BLaER1 treated with 17β-estradiol and CSF1 and Interleukin-3, amounts not matched to agents 10 nM and 100 nM (cell line): ENCODE measurements at regions not wholly inside any gene's neighbourhood (a gene's known extent, or its start where the extent isn't known, plus 50 kb on each side); places are given as distances from the start of the nearest gene placed in this dataset.
"Not testable (repeated sequence)": the region's sequence is repeated elsewhere in the genome, so short reads cannot be mapped to it uniquely, and the experiment has no call there.

Source experiments
- H3K27ac ChIP-seq, 11 experiments: shearing (Covaris generic); formaldehyde crosslinking; 2 replicates each; pipeline ENCODE4 v1.8.1; 2022
- H3K27me3 ChIP-seq, 11 experiments: shearing (Covaris generic); formaldehyde crosslinking; 2 replicates each; pipeline ENCODE4 v1.8.1; 2022
- H3K36me3 ChIP-seq, 11 experiments: shearing (Covaris generic); formaldehyde crosslinking; 2 replicates each; pipeline ENCODE4 v1.8.1; 2022
- H3K4me1 ChIP-seq, 10 experiments: shearing (Covaris generic); formaldehyde crosslinking; 2 replicates each; pipeline ENCODE4 v1.8.1; 2022
- H3K4me2 ChIP-seq, 11 experiments: shearing (Covaris generic); formaldehyde crosslinking; 2 replicates each; pipeline ENCODE4 v1.8.1; 2022
- H3K4me3 ChIP-seq, 10 experiments: shearing (Covaris generic); formaldehyde crosslinking; 2 replicates each; pipeline ENCODE4 v1.8.1; 2022
- H3K9ac ChIP-seq, 11 experiments: shearing (Covaris generic); formaldehyde crosslinking; 2 replicates each; pipeline ENCODE4 v1.8.1; 2022
- H3K9me3 ChIP-seq, 11 experiments: shearing (Covaris generic); formaldehyde crosslinking; replicated peaks in 1 of 11; 2 replicates each; pipeline ENCODE4 v1.8.1; 2022
- H4K20me1 ChIP-seq, 11 experiments: shearing (Covaris generic); formaldehyde crosslinking; 2 replicates each; pipeline ENCODE4 v1.8.1; 2022
- Cebpa-rat ChIP-seq, 11 experiments: shearing (Covaris generic); IDR thresholded peaks; 2 replicates each; pipeline ENCODE4 v1.8.1; 2022

GRCh38 chr3:182509844-182510460, 283.4 kb upstream of the ATP11B start:
- Histone ChIP-seq H3K9me3 (no peaks in the 10 kb centered on the region), H3K4me2 (no peak overlapping the region), H4K20me1 (no peaks in the 10 kb centered on the region), H3K4me1 (peaks cover 0 to 7% (median 0%) of the 10 kb centered on the region in 10 experiments; a peak in 4 of 20 replicates), H3K36me3 (no peaks in the 10 kb centered on the region), H3K9ac (no peak overlapping the region), H3K27ac (no peak overlapping the region), H3K4me3 (no peak overlapping the region), H3K27me3 (no peaks in the 10 kb centered on the region)
- no peak for TF ChIP-seq Cebpa-rat (IDR thresholded peaks at IDR 0.05)

- H3K27me3 ChIP-seq, result no peaks in the 10 kb centered on the region
- H3K9me3 ChIP-seq, result no peaks in the 10 kb centered on the region
- H3K36me3 ChIP-seq, result no peaks in the 10 kb centered on the region
- no peaks in the 10 kb centered on the region for H4K20me1 ChIP-seq
- TF ChIP-seq Cebpa-rat (IDR thresholded peaks at IDR 0.05), result no peak
- no peak overlapping the region for H3K4me2 ChIP-seq
- H3K4me1 ChIP-seq, result no peaks in the 10 kb centered on the region
- no peak overlapping the region for H3K4me3 ChIP-seq
- H3K9ac ChIP-seq, result no peak overlapping the region
- no peak overlapping the region for H3K27ac ChIP-seq
Measured at GRCh38 chr3:182514236-182514964, 278.9 kb upstream of the ATP11B start.

- H3K9me3 ChIP-seq, result no peaks in the 10 kb centered on the region
- no peak overlapping the region for H3K9ac ChIP-seq
- H3K27ac ChIP-seq, result no peak overlapping the region
- H3K36me3 ChIP-seq, result no peaks in the 10 kb centered on the region
- no peaks in the 10 kb centered on the region for H4K20me1 ChIP-seq
- no peaks in the 10 kb centered on the region for H3K4me1 ChIP-seq
- no peaks in the 10 kb centered on the region for H3K27me3 ChIP-seq
- no peak for TF ChIP-seq Cebpa-rat (IDR thresholded peaks at IDR 0.05)
- H3K4me3 ChIP-seq, result no peak overlapping the region
- H3K4me2 ChIP-seq, result no peak overlapping the region
Measured at GRCh38 chr3:182516597-182517336, 276.5 kb upstream of the ATP11B start.

GRCh38 chr3:182519569-182519968, 273.7 kb upstream of the ATP11B start:
- no peaks in the 10 kb centered on the region for H3K4me1 ChIP-seq
- no peak for TF ChIP-seq Cebpa-rat (IDR thresholded peaks at IDR 0.05)
- no peaks in the 10 kb centered on the region for H3K36me3 ChIP-seq
- no peaks in the 10 kb centered on the region for H3K27me3 ChIP-seq
- H3K9me3 ChIP-seq, result no peaks in the 10 kb centered on the region; a peak in 1 of 22 replicates
- H3K27ac ChIP-seq, result no peak overlapping the region
- H3K4me2 ChIP-seq, result no peak overlapping the region
- no peak overlapping the region for H3K9ac ChIP-seq
- no peaks in the 10 kb centered on the region for H4K20me1 ChIP-seq
- no peak overlapping the region for H3K4me3 ChIP-seq

GRCh38 chr3:182521339-182521738, 272.0 kb upstream of the ATP11B start:
- no peak overlapping the region for H3K9ac ChIP-seq
- no peaks in the 10 kb centered on the region for H3K27me3 ChIP-seq
- H3K27ac ChIP-seq, result no peak overlapping the region
- no peaks in the 10 kb centered on the region for H3K4me1 ChIP-seq
- H3K36me3 ChIP-seq, result no peaks in the 10 kb centered on the region
- no peaks in the 10 kb centered on the region; a peak in 1 of 22 replicates for H3K9me3 ChIP-seq
- TF ChIP-seq Cebpa-rat (IDR thresholded peaks at IDR 0.05), result no peak
- H3K4me2 ChIP-seq, result no peak overlapping the region
- no peaks in the 10 kb centered on the region for H4K20me1 ChIP-seq
- H3K4me3 ChIP-seq, result no peak overlapping the region

- not testable (repeated sequence) for H3K27ac ChIP-seq, H3K9me3 ChIP-seq, H3K27me3 ChIP-seq
Measured at GRCh38 chr3:182523424-182523823, 269.9 kb upstream of the ATP11B start.

GRCh38 chr3:182523836-182524235, 269.5 kb upstream of the ATP11B start:
- Histone ChIP-seq H3K4me2 (no peak overlapping the region), H3K9me3 (no peaks in the 10 kb centered on the region; a peak in 1 of 22 replicates), H3K27ac (no peak overlapping the region), H3K27me3 (no peaks in the 10 kb centered on the region), H4K20me1 (no peaks in the 10 kb centered on the region), H3K4me1 (no peaks in the 10 kb centered on the region), H3K9ac (no peak overlapping the region), H3K4me3 (no peak overlapping the region), H3K36me3 (no peaks in the 10 kb centered on the region)
- TF ChIP-seq Cebpa-rat (IDR thresholded peaks at IDR 0.05), result no peak

More at GRCh38 chr3:182523424-182523823, 269.9 kb upstream of the ATP11B start:
- not testable (repeated sequence) for H3K9ac ChIP-seq, H3K4me3 ChIP-seq, H3K36me3 ChIP-seq, H3K4me2 ChIP-seq, H4K20me1 ChIP-seq, H3K4me1 ChIP-seq

- no peak overlapping the region for H3K4me2 ChIP-seq
- H3K9ac ChIP-seq, result no peak overlapping the region
- no peaks in the 10 kb centered on the region; a peak in 1 of 22 replicates for H3K9me3 ChIP-seq
- H3K4me1 ChIP-seq, result no peaks in the 10 kb centered on the region
- no peak for TF ChIP-seq Cebpa-rat (IDR thresholded peaks at IDR 0.05)
- H4K20me1 ChIP-seq, result no peaks in the 10 kb centered on the region
- no peaks in the 10 kb centered on the region for H3K27me3 ChIP-seq
- no peaks in the 10 kb centered on the region for H3K36me3 ChIP-seq
- H3K4me3 ChIP-seq, result no peak overlapping the region
- no peak overlapping the region for H3K27ac ChIP-seq
Measured at GRCh38 chr3:182524711-182525401, 268.4 kb upstream of the ATP11B start.

- H3K9me3 ChIP-seq, result no peaks in the 10 kb centered on the region; a peak in 1 of 22 replicates
- no peaks in the 10 kb centered on the region for H3K36me3 ChIP-seq
- H3K4me3 ChIP-seq, result no peak overlapping the region
- H3K9ac ChIP-seq, result no peak overlapping the region
- H3K27ac ChIP-seq, result no peak overlapping the region
- no peaks in the 10 kb centered on the region for H4K20me1 ChIP-seq
- no peak for TF ChIP-seq Cebpa-rat (IDR thresholded peaks at IDR 0.05)
- no peak overlapping the region for H3K4me2 ChIP-seq
- H3K27me3 ChIP-seq, result no peaks in the 10 kb centered on the region
- no peaks in the 10 kb centered on the region for H3K4me1 ChIP-seq
Measured at GRCh38 chr3:182525766-182526374, 267.4 kb upstream of the ATP11B start.
